ENCODE measurements at regions not wholly inside any gene's neighbourhood (a gene's known extent, or its start where the extent isn't known, plus 50 kb on each side); places are given as distances from the start of the nearest gene placed in this dataset.

DNA sequence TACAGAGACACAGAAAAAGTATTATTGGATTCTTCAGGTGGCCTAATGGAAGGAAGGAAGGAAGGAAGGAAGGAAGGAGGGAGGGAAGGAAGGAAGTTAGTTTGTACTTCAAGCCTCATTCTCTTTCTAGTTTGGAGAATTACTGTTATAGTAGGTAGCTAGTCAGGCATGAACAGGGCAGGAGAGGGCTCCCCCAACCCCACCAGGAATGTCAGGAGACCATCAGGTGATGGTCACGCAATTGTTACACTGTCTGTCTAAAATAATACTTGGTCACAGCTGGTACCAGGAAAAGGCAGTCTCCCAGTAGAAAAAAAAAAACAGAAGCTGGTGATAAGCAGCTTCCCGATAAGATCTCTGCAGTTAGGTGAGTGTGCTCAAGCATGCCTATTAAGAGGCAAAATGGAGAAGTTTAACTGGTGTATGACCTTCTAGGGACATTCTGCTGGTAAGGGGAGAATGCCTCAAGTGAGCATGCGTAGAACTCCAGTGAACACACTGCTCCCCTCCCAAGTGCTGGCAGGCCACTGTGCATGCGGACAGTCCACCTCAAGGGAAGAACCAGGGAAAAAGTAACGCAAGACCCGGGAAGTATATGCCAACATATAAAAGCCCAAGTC lies 358.4 kb upstream of the SOX5 start:
- Histone ChIP-seq H3K4me1 (ENCODE audit: insufficient read depth) (no peaks in the 10 kb centered on the region), H3K27me3 (replicated peaks; ENCODE audit: insufficient read depth) (no peaks in the 10 kb centered on the region), H3K9ac (no peak overlapping the region), H4K20me1 (ENCODE audit: insufficient read depth) (no peaks in the 10 kb centered on the region), H3K79me2 (ENCODE audit: insufficient read depth) (no peaks in the 10 kb centered on the region), H3K4me3 (no peak overlapping the region), H3K36me3 (ENCODE audit: low read depth) (no peaks in the 10 kb centered on the region), H2AFZ (no peak overlapping the region), H3K9me3 (ENCODE audit: low read depth) (no peaks in the 10 kb centered on the region), H3K9me2 (ENCODE audit: insufficient read depth) (no peaks in the 10 kb centered on the region), H3K4me2 (ENCODE audit: unreplicated experiment) (no peak overlapping the region), H3F3A (ENCODE audit: insufficient read depth) (no peaks in the 10 kb centered on the region), H3K27ac (no peak overlapping the region)
- WGBS, 2 experiments (ENCODE audit: low coverage in 1 of 2, low lambda C conversion rate in 2 of 2, missing lambda C conversion rate in 2 of 2), result 64 to 74% methylated on average over 6 of the region's 6 CpGs
- no peak for DNase-seq
- TF ChIP-seq EZH2 (IDR thresholded peaks at IDR 0.05; ENCODE audit: insufficient read depth, poor library complexity, severe bottlenecking) (no peak), EZH2phosphoT487 (IDR thresholded peaks at IDR 0.05; ENCODE audit: insufficient read depth, low read depth) (no peak)
- in situ Hi-C loops (cut with MboI), result no loop called here

DNA sequence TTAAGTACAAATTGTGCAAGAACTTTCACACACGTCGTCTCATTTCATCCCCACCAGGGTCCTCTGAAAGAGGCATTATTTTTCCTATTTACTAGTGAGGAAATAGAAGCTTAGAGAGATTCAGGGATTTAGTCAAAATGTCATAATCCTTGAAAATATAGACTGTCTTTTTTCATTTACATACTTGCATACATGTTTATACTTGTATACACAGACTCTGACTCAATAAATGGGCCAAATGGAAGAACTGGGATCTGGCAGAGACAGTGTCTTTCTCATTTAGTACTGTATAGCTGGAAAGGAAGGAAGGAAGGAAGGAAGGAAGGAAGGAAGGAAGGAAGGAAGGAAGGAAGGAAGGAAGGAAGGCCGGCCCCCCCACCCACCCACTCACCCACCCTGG lies 357.7 kb upstream of the SOX5 start:
- TF ChIP-seq EZH2phosphoT487 (IDR thresholded peaks at IDR 0.05; ENCODE audit: insufficient read depth, low read depth) (no peak), EZH2 (IDR thresholded peaks at IDR 0.05; ENCODE audit: insufficient read depth, poor library complexity, severe bottlenecking) (no peak)
- no peak overlapping the region for H3K4me2 ChIP-seq (ENCODE audit: unreplicated experiment)
- H3K79me2 ChIP-seq (ENCODE audit: insufficient read depth), result no peaks in the 10 kb centered on the region
- H3F3A ChIP-seq (ENCODE audit: insufficient read depth), result no peaks in the 10 kb centered on the region
- DNase-seq, result no peak
- H3K27me3 ChIP-seq (replicated peaks; ENCODE audit: insufficient read depth), result no peaks in the 10 kb centered on the region
- H3K9me3 ChIP-seq (ENCODE audit: low read depth), result no peaks in the 10 kb centered on the region
- H3K4me3 ChIP-seq, result no peak overlapping the region
- H4K20me1 ChIP-seq (ENCODE audit: insufficient read depth), result no peaks in the 10 kb centered on the region
- 75 to 77% methylated on average over 2 of the region's 3 CpGs for WGBS, 2 experiments (ENCODE audit: low coverage in 1 of 2, low lambda C conversion rate in 2 of 2, missing lambda C conversion rate in 2 of 2)
- H2AFZ ChIP-seq, result no peak overlapping the region
- H3K36me3 ChIP-seq (ENCODE audit: low read depth), result no peaks in the 10 kb centered on the region
- in situ Hi-C loops (cut with MboI), result no loop called here
- H3K9me2 ChIP-seq (ENCODE audit: insufficient read depth), result no peaks in the 10 kb centered on the region
- H3K4me1 ChIP-seq (ENCODE audit: insufficient read depth), result no peaks in the 10 kb centered on the region
- no peak overlapping the region for H3K27ac ChIP-seq
- no peak overlapping the region for H3K9ac ChIP-seq

- 45 to 54% methylated on average over 6 of the region's 6 CpGs for WGBS, 2 experiments (ENCODE audit: low coverage in 1 of 2, low lambda C conversion rate in 2 of 2, missing lambda C conversion rate in 2 of 2)
- in situ Hi-C loops (cut with MboI), result no loop called here
These were observed 356.5 kb upstream of the SOX5 start for GRCh38 chr12:24306001-24306400.

DNA sequence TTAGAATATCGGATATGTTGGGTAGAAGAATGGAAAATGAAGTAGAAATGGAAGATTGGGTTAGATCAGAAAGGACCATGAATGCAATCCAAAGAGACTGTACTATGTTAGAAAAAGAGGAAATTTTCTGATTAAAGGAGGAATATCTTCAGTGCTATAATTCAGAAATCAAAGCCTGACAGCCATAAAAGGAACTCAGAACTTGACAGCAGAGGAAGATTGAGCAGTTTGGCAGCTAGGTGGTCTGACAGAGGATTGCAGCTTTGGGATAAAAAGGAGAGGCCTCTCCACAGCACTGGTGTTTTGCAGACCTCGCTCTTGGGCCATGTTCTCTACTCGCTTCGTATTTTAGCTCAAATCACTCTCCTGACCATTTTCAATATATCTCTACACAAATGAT lies 354.8 kb upstream of the SOX5 start:
- Histone ChIP-seq H3F3A (ENCODE audit: insufficient read depth) (no peaks in the 10 kb centered on the region), H3K27me3 (replicated peaks; ENCODE audit: insufficient read depth) (no peaks in the 10 kb centered on the region), H3K9ac (no peak overlapping the region), H3K36me3 (ENCODE audit: low read depth) (no peaks in the 10 kb centered on the region), H3K9me2 (ENCODE audit: insufficient read depth) (no peaks in the 10 kb centered on the region), H3K79me2 (ENCODE audit: insufficient read depth) (no peaks in the 10 kb centered on the region), H4K20me1 (ENCODE audit: insufficient read depth) (no peaks in the 10 kb centered on the region), H3K9me3 (ENCODE audit: low read depth) (no peaks in the 10 kb centered on the region), H3K4me3 (no peak overlapping the region), H3K4me2 (ENCODE audit: unreplicated experiment) (no peak overlapping the region), H2AFZ (no peak overlapping the region), H3K27ac (no peak overlapping the region), H3K4me1 (ENCODE audit: insufficient read depth) (no peaks in the 10 kb centered on the region)
- WGBS, 2 experiments (ENCODE audit: low coverage in 1 of 2, low lambda C conversion rate in 2 of 2, missing lambda C conversion rate in 2 of 2), result 24 to 50% methylated on average over 4 of the region's 4 CpGs
- in situ Hi-C loops (cut with MboI), result no loop called here
- no peak for TF ChIP-seq EZH2 (IDR thresholded peaks at IDR 0.05; ENCODE audit: insufficient read depth, poor library complexity, severe bottlenecking)
- TF ChIP-seq EZH2phosphoT487 (IDR thresholded peaks at IDR 0.05; ENCODE audit: insufficient read depth, low read depth), result no peak
- no peak for DNase-seq

More at GRCh38 chr12:24306001-24306400, 356.5 kb upstream of the SOX5 start:
- no peaks in the 10 kb centered on the region for H3K9me3 ChIP-seq (ENCODE audit: low read depth)
- H3K27ac ChIP-seq, result no peak overlapping the region
- H3K36me3 ChIP-seq (ENCODE audit: low read depth), result no peaks in the 10 kb centered on the region
- no peak overlapping the region for H2AFZ ChIP-seq
- H3K9ac ChIP-seq, result no peak overlapping the region
- TF ChIP-seq EZH2 (IDR thresholded peaks at IDR 0.05; ENCODE audit: insufficient read depth, poor library complexity, severe bottlenecking), result no peak
- TF ChIP-seq EZH2phosphoT487 (IDR thresholded peaks at IDR 0.05; ENCODE audit: insufficient read depth, low read depth), result no peak
- H3K4me3 ChIP-seq, result no peak overlapping the region
- no peak overlapping the region for H3K4me2 ChIP-seq (ENCODE audit: unreplicated experiment)
- no peaks in the 10 kb centered on the region for H3F3A ChIP-seq (ENCODE audit: insufficient read depth)
- DNase-seq, result no peak
- no peaks in the 10 kb centered on the region for H3K79me2 ChIP-seq (ENCODE audit: insufficient read depth)
- H3K9me2 ChIP-seq (ENCODE audit: insufficient read depth), result no peaks in the 10 kb centered on the region
- H3K4me1 ChIP-seq (ENCODE audit: insufficient read depth), result no peaks in the 10 kb centered on the region
- no peaks in the 10 kb centered on the region for H4K20me1 ChIP-seq (ENCODE audit: insufficient read depth)
- H3K27me3 ChIP-seq (replicated peaks; ENCODE audit: insufficient read depth), result no peaks in the 10 kb centered on the region

- no peak for DNase-seq
- WGBS, 2 experiments (ENCODE audit: low coverage in 1 of 2, low lambda C conversion rate in 2 of 2, missing lambda C conversion rate in 2 of 2), result 31 to 45% methylated on average over 1 of the region's 1 CpG
- no peaks in the 10 kb centered on the region for H4K20me1 ChIP-seq (ENCODE audit: insufficient read depth)
- no peak overlapping the region for H3K9ac ChIP-seq
- no peaks in the 10 kb centered on the region for H3K36me3 ChIP-seq (ENCODE audit: low read depth)
- in situ Hi-C loops (cut with MboI), result no loop called here
- H3K4me2 ChIP-seq (ENCODE audit: unreplicated experiment), result no peak overlapping the region
- TF ChIP-seq EZH2 (IDR thresholded peaks at IDR 0.05; ENCODE audit: insufficient read depth, poor library complexity, severe bottlenecking) (no peak), EZH2phosphoT487 (IDR thresholded peaks at IDR 0.05; ENCODE audit: insufficient read depth, low read depth) (no peak)
- H3K27ac ChIP-seq, result no peak overlapping the region
- H3K4me3 ChIP-seq, result no peak overlapping the region
- no peaks in the 10 kb centered on the region for H3K9me3 ChIP-seq (ENCODE audit: low read depth)
- H3K4me1 ChIP-seq (ENCODE audit: insufficient read depth), result no peaks in the 10 kb centered on the region
- H3F3A ChIP-seq (ENCODE audit: insufficient read depth), result no peaks in the 10 kb centered on the region
- H2AFZ ChIP-seq, result no peak overlapping the region
- no peaks in the 10 kb centered on the region for H3K27me3 ChIP-seq (replicated peaks; ENCODE audit: insufficient read depth)
- no peaks in the 10 kb centered on the region for H3K79me2 ChIP-seq (ENCODE audit: insufficient read depth)
- no peaks in the 10 kb centered on the region for H3K9me2 ChIP-seq (ENCODE audit: insufficient read depth)
These were observed 353.2 kb upstream of the SOX5 start for GRCh38 chr12:24302708-24303107.
